CD4-positive, alpha-beta T cell (primary cell): ENCODE measurements at regions not wholly inside any gene's neighbourhood (a gene's known extent, or its start where the extent isn't known, plus 50 kb on each side); places are given as distances from the start of the nearest gene placed in this dataset.

Experiments used
- ATAC-seq: fragments of 200-7000 bp; cut with Tn5 transposase; one replicate; pipeline ENCODE4 v1.10.0; 2022; ENCODE audit warnings: mild to moderate bottlenecking; ENCODE audit not compliant: poor library complexity
- CTCF ChIA-PET: fragments of 350-600 bp; sonication (Branson Sonifier 250); formaldehyde crosslinking; loops from one replicate; lab custom pipeline; 2021; ENCODE audit warnings: antibody characterized with exemption, inconsistent platforms; lab: Charles Lee
- POLR2A ChIA-PET: fragments of 350-600 bp; sonication (Branson Sonifier 250); formaldehyde crosslinking; loops from one replicate; lab custom pipeline; 2021; ENCODE audit warnings: antibody characterized with exemption, inconsistent platforms; lab: Charles Lee
- DNase-seq, 14 experiments: peaks; one replicate each; pipeline ENCODE4 v3.0.0-alpha.2; 2013 to 2020; ENCODE audit warnings: mixed read lengths in 2 of 14
- H3K27ac ChIP-seq, 2 donors: one replicate each; pipeline versions ENCODE4 v1.5.1 to v1.7.0; 2013; ENCODE audit warnings: low read length in 2 of 2, low read depth in 1 of 2, mild to moderate bottlenecking in 1 of 2
- H3K27me3 ChIP-seq, 2 experiments: 1 replicate in 1 of 2; 2 replicates in 1 of 2; pipeline versions ENCODE4 v1.6.1 to v1.7.0; 2013; ENCODE audit warnings: low read length in 2 of 2, control low read depth in 1 of 2, mild to moderate bottlenecking in 1 of 2, moderate library complexity in 1 of 2; ENCODE audit not compliant: insufficient read depth in 2 of 2, control insufficient read depth in 1 of 2
- H3K36me3 ChIP-seq: one replicate; pipeline ENCODE4 v1.6.1; 2013; ENCODE audit warnings: low read length, control low read depth; ENCODE audit not compliant: insufficient read depth
- H3K4me1 ChIP-seq: one replicate; pipeline ENCODE4 v1.6.1; 2013; ENCODE audit warnings: low read length, control low read depth; ENCODE audit not compliant: insufficient read depth
- H3K4me3 ChIP-seq: one replicate; pipeline ENCODE4 v1.5.1; 2013; ENCODE audit warnings: mild to moderate bottlenecking, low read length, moderate library complexity
- H3K9me3 ChIP-seq, 2 experiments: 1 replicate in 1 of 2; 2 replicates in 1 of 2; pipeline versions ENCODE4 v1.6.1 to v1.7.0; 2013; ENCODE audit warnings: low read length in 2 of 2, mild to moderate bottlenecking in 2 of 2, control low read depth in 1 of 2, moderate library complexity in 1 of 2; ENCODE audit not compliant: control insufficient read depth in 1 of 2, insufficient read depth in 1 of 2
- H3K27ac Mint-ChIP-seq: one replicate; pipeline ENCODE4 v1.8.0; 2020; ENCODE audit warnings: mixed read lengths
- H3K27me3 Mint-ChIP-seq: one replicate; pipeline ENCODE4 v1.8.0; 2021; ENCODE audit warnings: mixed read lengths
- H3K36me3 Mint-ChIP-seq: one replicate; pipeline ENCODE4 v1.8.0; 2021; ENCODE audit warnings: low read depth, mixed read lengths
- H3K4me1 Mint-ChIP-seq: one replicate; pipeline ENCODE4 v1.8.0; 2021; ENCODE audit warnings: low read depth, mixed read lengths
- H3K4me3 Mint-ChIP-seq: one replicate; pipeline ENCODE4 v1.8.0; 2020; ENCODE audit warnings: mild to moderate bottlenecking, mixed read lengths
- H3K9me3 Mint-ChIP-seq: one replicate; pipeline ENCODE4 v1.8.0; 2020; ENCODE audit warnings: mixed read lengths
- CTCF ChIP-seq: fragments of 200-600 bp; IDR thresholded peaks from one replicate; pipeline ENCODE4 v1.8.0; 2022; ENCODE audit warnings: antibody characterized with exemption, mild to moderate bottlenecking
- intact Hi-C, 2 experiments: fragments of 100-400 bp; cut with DNase I in 1 of 2; cut with micrococcal nuclease in 1 of 2; formaldehyde crosslinking; loops; one replicate each; pipeline versions ENCODE4 v1.15.1 to v1.9.0; 2023 to 2025; cut with DNase I, micrococcal nuclease

GRCh38 chr5:143664623-143665022 is 147.3 kb upstream of the HMHB1 start:
- no peaks in the 10 kb centered on the region for H3K9me3 ChIP-seq
- Mint-ChIP-seq H3K9me3 (no peaks in the 10 kb centered on the region), H3K36me3 (no peaks in the 10 kb centered on the region), H3K4me3 (no peak overlapping the region), H3K27ac (no peak overlapping the region), H3K4me1 (no peaks in the 10 kb centered on the region), H3K27me3 (no peaks in the 10 kb centered on the region)
- no peaks in the 10 kb centered on the region for H3K4me1 ChIP-seq
- no peaks in the 10 kb centered on the region for H3K27me3 ChIP-seq
- H3K4me3 ChIP-seq, result no peak overlapping the region
- H3K36me3 ChIP-seq, result no peaks in the 10 kb centered on the region
- intact Hi-C loops, result no loop called here
- no peak for DNase-seq
- ChIA-PET POLR2A (no interaction called here), CTCF (interaction anchor here (1.4 kb wide), 1 partner anchor 9 kb away, joined by 3 read pairs; no protein-coding TSS in a partner anchor)
- TF ChIP-seq CTCF, result no peak
- no peak for ATAC-seq
- no peak overlapping the region for H3K27ac ChIP-seq

GRCh38 chr5:143663872-143664271 is 148.1 kb upstream of the HMHB1 start:
- CTCF ChIA-PET, result interaction anchor here (1.4 kb wide), 1 partner anchor 10 kb away, joined by 3 read pairs; no protein-coding TSS in a partner anchor
- intact Hi-C loops, result no loop called here
- no peaks in the 10 kb centered on the region for H3K4me1 ChIP-seq
- Mint-ChIP-seq H3K4me1 (no peaks in the 10 kb centered on the region), H3K4me3 (no peak overlapping the region), H3K27ac (no peak overlapping the region), H3K9me3 (no peaks in the 10 kb centered on the region), H3K36me3 (no peaks in the 10 kb centered on the region), H3K27me3 (no peaks in the 10 kb centered on the region)
- H3K27me3 ChIP-seq, result no peaks in the 10 kb centered on the region
- H3K36me3 ChIP-seq, result no peaks in the 10 kb centered on the region
- H3K4me3 ChIP-seq, result no peak overlapping the region
- DNase-seq, result no peak
- POLR2A ChIA-PET, result no interaction called here
- no peak for TF ChIP-seq CTCF
- ATAC-seq, result no peak
- H3K9me3 ChIP-seq, result no peaks in the 10 kb centered on the region
- H3K27ac ChIP-seq, result no peak overlapping the region

- TF ChIP-seq CTCF, result no peak
- DNase-seq (no peak), ATAC-seq (no peak)
- H3K36me3 Mint-ChIP-seq, result no peaks in the 10 kb centered on the region
- no peak overlapping the region for H3K27ac Mint-ChIP-seq
- ChIA-PET POLR2A (no interaction called here), CTCF (no interaction called here)
- H3K27me3 Mint-ChIP-seq, result no peaks in the 10 kb centered on the region
- Histone ChIP-seq H3K36me3 (no peaks in the 10 kb centered on the region), H3K4me1 (no peaks in the 10 kb centered on the region), H3K4me3 (no peak overlapping the region), H3K27me3 (no peaks in the 10 kb centered on the region), H3K9me3 (no peaks in the 10 kb centered on the region), H3K27ac (no peak overlapping the region)
- intact Hi-C loops, result no loop called here
- H3K9me3 Mint-ChIP-seq, result no peaks in the 10 kb centered on the region
- H3K4me3 Mint-ChIP-seq, result no peak overlapping the region
- H3K4me1 Mint-ChIP-seq, result no peaks in the 10 kb centered on the region
Measured at GRCh38 chr5:143662020-143662419, 149.9 kb upstream of the HMHB1 start.
